Naive thymus-derived CD4-positive, alpha-beta T cell (primary cell): ENCODE measurements at regions not wholly inside any gene's neighbourhood (a gene's known extent, or its start where the extent isn't known, plus 50 kb on each side); places are given as distances from the start of the nearest gene placed in this dataset.

Experiments
- ATAC-seq: fragments of 150-1000 bp; cut with Tn5 transposase; 2 replicates; pipeline ENCODE4 v1.10.0; 2021; ENCODE audit warnings: mild to moderate bottlenecking, moderate library complexity
- CTCF ChIA-PET: fragments of 350-600 bp; sonication (Branson Sonifier 250); formaldehyde crosslinking; loops from one replicate; lab custom pipeline; 2021; ENCODE audit warnings: antibody characterized with exemption; lab: Charles Lee
- POLR2A ChIA-PET: fragments of 350-600 bp; sonication (Branson Sonifier 250); formaldehyde crosslinking; loops from one replicate; lab custom pipeline; 2021; ENCODE audit warnings: antibody characterized with exemption, inconsistent platforms; lab: Charles Lee
- DNase-seq, 9 donors: peaks; one replicate each; pipeline versions ENCODE4 v3.0.0 to v3.0.0-alpha.2; 2020 to 2022; ENCODE audit warnings: mixed read lengths in 1 of 9
- H3K27ac ChIP-seq: one replicate; pipeline ENCODE4 v1.7.0; 2013; ENCODE audit warnings: mild to moderate bottlenecking, low read depth, low read length, moderate library complexity
- H3K27me3 ChIP-seq, 2 donors: one replicate each; pipeline ENCODE4 v1.7.0; 2013; ENCODE audit warnings: low read length in 2 of 2, mild to moderate bottlenecking in 2 of 2, moderate library complexity in 2 of 2; ENCODE audit not compliant: control insufficient read depth in 2 of 2, insufficient read depth in 2 of 2
- H3K36me3 ChIP-seq, 3 experiments: 1 replicate in 2 of 3; 2 replicates in 1 of 3; pipeline ENCODE4 v1.7.0; 2013; ENCODE audit warnings: low read length in 3 of 3, mild to moderate bottlenecking in 3 of 3, moderate library complexity in 1 of 3; ENCODE audit not compliant: insufficient read depth in 3 of 3, control insufficient read depth in 2 of 3
- H3K4me1 ChIP-seq, 2 donors: one replicate each; pipeline ENCODE4 v1.7.0; 2013; ENCODE audit warnings: low read length in 2 of 2, mild to moderate bottlenecking in 2 of 2, moderate library complexity in 1 of 2; ENCODE audit not compliant: control insufficient read depth in 2 of 2, insufficient read depth in 2 of 2
- H3K4me3 ChIP-seq: 2 replicates; pipeline ENCODE4 v1.7.0; 2013; ENCODE audit warnings: mild to moderate bottlenecking, low read length
- H3K9me3 ChIP-seq, 3 experiments: 1 replicate in 2 of 3; 2 replicates in 1 of 3; pipeline ENCODE4 v1.7.0; 2013; ENCODE audit warnings: low read length in 3 of 3; ENCODE audit not compliant: control insufficient read depth in 2 of 3
- H3K27ac Mint-ChIP-seq, 9 donors: one replicate each; pipeline ENCODE4 v1.8.0; 2020 to 2022; ENCODE audit warnings: mixed read lengths in 9 of 9, mild to moderate bottlenecking in 8 of 9, moderate library complexity in 5 of 9, inconsistent platforms in 2 of 9
- H3K27me3 Mint-ChIP-seq, 5 donors: one replicate each; pipeline ENCODE4 v1.8.0; 2021 to 2022; ENCODE audit warnings: mixed read lengths in 5 of 5, mild to moderate bottlenecking in 1 of 5
- H3K36me3 Mint-ChIP-seq, 5 donors: one replicate each; pipeline ENCODE4 v1.8.0; 2020 to 2022; ENCODE audit warnings: mixed read lengths in 5 of 5, mild to moderate bottlenecking in 3 of 5, inconsistent platforms in 1 of 5
- H3K4me1 Mint-ChIP-seq, 7 donors: one replicate each; pipeline ENCODE4 v1.8.0; 2020 to 2022; ENCODE audit warnings: mixed read lengths in 7 of 7, mild to moderate bottlenecking in 3 of 7, inconsistent platforms in 1 of 7
- H3K4me3 Mint-ChIP-seq, 10 donors: one replicate each; pipeline ENCODE4 v1.8.0; 2020 to 2022; ENCODE audit warnings: mild to moderate bottlenecking in 10 of 10, mixed read lengths in 10 of 10, moderate library complexity in 6 of 10, inconsistent platforms in 2 of 10
- H3K9me3 Mint-ChIP-seq, 11 donors: one replicate each; pipeline ENCODE4 v1.8.0; 2020 to 2022; ENCODE audit warnings: mixed read lengths in 11 of 11, mild to moderate bottlenecking in 4 of 11, inconsistent platforms in 1 of 11, moderate library complexity in 1 of 11
- intact Hi-C, 2 donors: fragments of 100-400 bp; cut with micrococcal nuclease; formaldehyde crosslinking; loops; one replicate each; pipeline ENCODE4 v1.15.1; 2023

DNA sequence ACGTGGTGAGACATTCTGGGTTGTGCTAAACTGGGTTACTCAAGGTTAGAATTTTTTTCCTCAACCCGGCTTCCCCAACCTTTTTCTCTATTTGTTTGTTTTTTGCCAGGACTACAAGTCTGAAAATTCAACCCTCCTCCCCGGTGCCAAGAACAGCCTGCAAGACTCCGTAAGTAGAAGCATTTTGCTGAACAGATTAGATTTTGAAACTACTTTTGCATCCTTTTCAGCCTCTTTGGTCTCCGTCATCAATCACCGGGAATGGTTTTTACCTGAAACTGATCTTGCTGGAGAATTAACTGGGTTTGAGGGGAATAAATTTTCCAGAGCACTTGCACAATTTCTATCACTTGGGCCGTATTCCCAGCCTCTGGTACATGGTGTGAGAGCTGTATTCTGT, 501.2 kb upstream of the EEF2KMT start:
- no peak overlapping the region for H3K4me3 Mint-ChIP-seq
- Histone ChIP-seq H3K9me3 (peaks cover 0 to 9% (median 0%) of the 10 kb centered on the region in 3 experiments), H3K4me1 (no peaks in the 10 kb centered on the region), H3K4me3 (no peak overlapping the region), H3K36me3 (no peaks in the 10 kb centered on the region), H3K27me3 (no peaks in the 10 kb centered on the region), H3K27ac (no peak overlapping the region)
- H3K27me3 Mint-ChIP-seq = peaks cover 0 to 4% (median 0%) of the 10 kb centered on the region in 5 donors
- no peaks in the 10 kb centered on the region for H3K4me1 Mint-ChIP-seq
- ChIA-PET POLR2A (no interaction called here), CTCF (no interaction called here)
- H3K9me3 Mint-ChIP-seq = peaks cover 0 to 23% (median 8%) of the 10 kb centered on the region in 11 donors
- no peak for DNase-seq
- intact Hi-C loops = no loop called here
- H3K27ac Mint-ChIP-seq = no peak overlapping the region
- no peak for ATAC-seq
- H3K36me3 Mint-ChIP-seq = no peaks in the 10 kb centered on the region

DNA sequence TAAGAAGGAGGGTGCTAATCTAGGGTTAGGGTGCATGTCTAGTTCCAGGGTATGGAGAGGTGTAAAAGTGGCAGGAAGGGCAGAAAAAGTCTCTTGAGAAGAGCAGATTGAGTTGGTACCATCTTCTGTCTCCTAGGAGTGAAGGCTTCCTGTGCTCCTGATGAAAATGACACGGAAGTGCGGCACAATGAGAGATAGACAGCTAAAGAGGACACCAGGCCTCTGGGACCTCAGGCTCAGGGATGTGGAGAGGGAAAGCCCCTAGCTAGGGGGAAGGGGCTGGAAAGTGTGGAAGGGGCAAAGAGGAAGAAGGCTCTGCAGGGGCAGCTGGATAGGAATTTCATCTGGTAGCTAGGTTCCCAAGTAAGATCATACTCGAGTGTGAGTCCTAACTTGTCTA, 498.3 kb upstream of the EEF2KMT start:
- Mint-ChIP-seq H3K9me3 (peaks cover 0 to 18% (median 7%) of the 10 kb centered on the region in 11 donors), H3K4me3 (no peak overlapping the region), H3K4me1 (no peaks in the 10 kb centered on the region), H3K36me3 (no peaks in the 10 kb centered on the region), H3K27me3 (peaks cover 0 to 9% (median 0%) of the 10 kb centered on the region in 5 donors), H3K27ac (no peak overlapping the region)
- H3K27me3 ChIP-seq = no peaks in the 10 kb centered on the region
- no peak for DNase-seq
- no peak overlapping the region for H3K4me3 ChIP-seq
- intact Hi-C loops = no loop called here
- no peak overlapping the region for H3K27ac ChIP-seq
- ChIA-PET POLR2A (no interaction called here), CTCF (no interaction called here)
- H3K4me1 ChIP-seq = no peaks in the 10 kb centered on the region
- ATAC-seq = no peak
- no peaks in the 10 kb centered on the region for H3K9me3 ChIP-seq
- H3K36me3 ChIP-seq = no peaks in the 10 kb centered on the region

DNA sequence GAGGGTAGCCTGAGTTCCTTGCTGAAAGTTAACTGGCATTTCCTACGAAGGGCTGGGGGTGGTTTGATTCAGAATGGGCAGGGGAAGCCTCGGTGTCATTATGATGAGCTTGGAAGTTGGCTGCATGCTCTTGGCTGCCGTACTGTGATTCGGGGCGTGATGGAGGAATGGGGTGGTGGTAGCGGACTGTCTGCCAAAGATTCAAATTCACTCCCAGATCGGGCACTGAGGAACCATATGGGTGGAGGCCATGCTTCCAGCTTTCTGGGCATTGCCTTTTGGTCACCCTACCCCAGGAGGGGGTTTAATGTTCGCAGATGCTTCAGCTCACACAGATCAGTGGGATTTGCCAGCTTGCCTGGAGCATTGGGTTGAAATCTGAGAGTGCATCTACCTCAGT, 492.8 kb upstream of the EEF2KMT start:
- no peaks in the 10 kb centered on the region for H3K9me3 ChIP-seq
- Mint-ChIP-seq H3K27ac (no peak overlapping the region), H3K9me3 (peaks cover 0 to 7% (median 2%) of the 10 kb centered on the region in 11 donors), H3K4me3 (no peak overlapping the region), H3K4me1 (no peaks in the 10 kb centered on the region), H3K36me3 (no peaks in the 10 kb centered on the region), H3K27me3 (peaks cover 0 to 11% (median under 1%) of the 10 kb centered on the region in 5 donors)
- H3K4me3 ChIP-seq = no peak overlapping the region
- H3K27ac ChIP-seq = no peak overlapping the region
- ATAC-seq = no peak
- no peaks in the 10 kb centered on the region for H3K27me3 ChIP-seq
- CTCF ChIA-PET = no interaction called here
- intact Hi-C loops = no loop called here
- H3K4me1 ChIP-seq = no peaks in the 10 kb centered on the region
- POLR2A ChIA-PET = no interaction called here
- DNase-seq = no peak
- H3K36me3 ChIP-seq = no peaks in the 10 kb centered on the region

DNA sequence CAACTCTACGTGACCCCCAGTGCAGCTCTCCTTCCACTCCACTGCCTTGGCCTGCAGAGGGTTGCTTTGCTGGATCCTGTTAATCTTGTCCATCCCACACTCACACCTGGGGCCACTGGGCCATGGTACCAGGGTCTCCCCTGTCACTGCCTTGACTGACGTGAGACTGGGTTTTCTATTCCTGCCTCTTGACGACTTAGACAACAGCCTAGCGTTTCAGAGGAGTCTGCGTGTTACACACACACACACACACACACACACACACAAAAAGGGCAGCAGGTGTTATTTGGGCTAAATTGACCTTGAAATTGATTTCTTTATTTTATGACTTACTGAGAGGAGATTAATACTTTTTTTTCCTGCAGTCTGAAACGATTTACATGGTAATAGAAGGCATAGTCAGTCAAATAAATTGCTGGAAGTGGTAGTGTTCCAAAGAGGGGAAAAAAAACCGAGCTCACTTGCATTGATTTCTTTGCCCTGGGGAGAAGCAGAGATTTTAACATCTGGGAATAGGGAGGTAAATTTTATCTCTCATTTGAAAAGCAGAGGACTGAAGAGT, 492.3 kb upstream of the EEF2KMT start:
- Mint-ChIP-seq H3K4me1 (no peaks in the 10 kb centered on the region), H3K36me3 (no peaks in the 10 kb centered on the region), H3K27me3 (peaks cover 0 to 12% (median 4%) of the 10 kb centered on the region in 5 donors), H3K9me3 (peaks cover 0 to 7% (median 2%) of the 10 kb centered on the region in 11 donors), H3K4me3 (no peak overlapping the region), H3K27ac (no peak overlapping the region)
- H3K9me3 ChIP-seq = no peaks in the 10 kb centered on the region
- no peaks in the 10 kb centered on the region for H3K4me1 ChIP-seq
- no peak overlapping the region for H3K4me3 ChIP-seq
- ChIA-PET POLR2A (no interaction called here), CTCF (no interaction called here)
- no peaks in the 10 kb centered on the region for H3K36me3 ChIP-seq
- no peaks in the 10 kb centered on the region for H3K27me3 ChIP-seq
- DNase-seq = no peak
- no peak for ATAC-seq
- intact Hi-C loops = no loop called here
- H3K27ac ChIP-seq = no peak overlapping the region

DNA sequence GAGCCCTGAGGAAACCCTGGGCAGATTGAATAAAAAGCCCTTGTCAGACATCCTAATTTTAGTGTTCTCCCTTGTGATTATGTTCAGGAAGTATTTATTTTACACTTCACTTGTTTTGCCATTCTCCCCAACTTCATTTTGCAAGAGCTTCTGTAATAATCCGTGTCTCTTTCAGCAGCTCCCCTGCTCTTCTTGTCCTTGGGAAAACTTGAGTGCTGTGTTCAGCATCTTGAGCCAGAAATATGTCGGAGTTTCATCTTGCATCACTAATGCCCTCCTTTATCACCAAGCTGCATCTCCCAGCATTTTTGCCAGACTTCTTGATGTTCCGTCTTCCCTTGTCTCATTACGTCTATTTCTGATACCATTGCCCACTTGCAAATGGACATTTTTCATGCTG, 486.5 kb upstream of the EEF2KMT start:
- Histone ChIP-seq H3K27ac (no peak overlapping the region), H3K27me3 (no peaks in the 10 kb centered on the region), H3K4me3 (no peak overlapping the region), H3K36me3 (no peaks in the 10 kb centered on the region), H3K9me3 (no peaks in the 10 kb centered on the region), H3K4me1 (no peaks in the 10 kb centered on the region)
- intact Hi-C loops = no loop called here
- peak overlapping the region in 1 of 9 donors; percentile 33 for H3K27ac Mint-ChIP-seq
- no peak overlapping the region for H3K4me3 Mint-ChIP-seq
- H3K27me3 Mint-ChIP-seq = peaks cover 0 to 28% (median 4%) of the 10 kb centered on the region in 5 donors
- POLR2A ChIA-PET = no interaction called here
- H3K9me3 Mint-ChIP-seq = peaks cover 0 to 8% (median 0%) of the 10 kb centered on the region in 11 donors
- H3K36me3 Mint-ChIP-seq = no peaks in the 10 kb centered on the region
- peaks cover 0 to 2% (median 0%) of the 10 kb centered on the region in 7 donors for H3K4me1 Mint-ChIP-seq
- CTCF ChIA-PET = no interaction called here
- no peak for DNase-seq
- ATAC-seq = no peak

DNA sequence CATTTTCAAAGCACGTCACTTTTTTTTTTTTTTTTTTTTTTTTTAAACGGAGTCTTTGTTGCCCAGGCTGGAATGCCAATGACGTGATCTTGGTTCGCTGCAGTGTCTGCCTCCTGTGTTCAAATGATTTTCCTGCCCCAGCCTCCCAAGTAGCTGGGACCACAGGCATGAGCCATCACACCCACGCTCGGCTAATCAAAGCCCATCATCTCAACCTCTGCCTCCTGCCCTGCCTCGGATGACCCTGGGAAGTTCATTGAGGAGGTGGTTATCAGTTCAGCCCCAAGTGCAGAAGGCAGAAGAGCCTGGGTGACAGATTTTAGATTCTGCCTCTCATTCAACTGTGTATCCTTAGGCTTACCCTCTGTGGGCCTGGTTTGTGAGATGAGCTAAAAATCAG, 484.9 kb upstream of the EEF2KMT start:
- Histone ChIP-seq H3K27ac (no peak overlapping the region), H3K9me3 (no peaks in the 10 kb centered on the region), H3K36me3 (no peaks in the 10 kb centered on the region), H3K4me1 (no peaks in the 10 kb centered on the region), H3K4me3 (no peak overlapping the region), H3K27me3 (no peaks in the 10 kb centered on the region)
- no peak for DNase-seq
- peaks cover 0 to 31% (median 4%) of the 10 kb centered on the region in 5 donors for H3K27me3 Mint-ChIP-seq
- H3K4me1 Mint-ChIP-seq = peaks cover 0 to 2% (median 0%) of the 10 kb centered on the region in 7 donors
- H3K9me3 Mint-ChIP-seq = peaks cover 0 to 6% (median 0%) of the 10 kb centered on the region in 11 donors
- intact Hi-C loops = no loop called here
- ChIA-PET CTCF (no interaction called here), POLR2A (no interaction called here)
- H3K36me3 Mint-ChIP-seq = no peaks in the 10 kb centered on the region
- H3K4me3 Mint-ChIP-seq = no peak overlapping the region
- ATAC-seq = no peak
- H3K27ac Mint-ChIP-seq = no peak overlapping the region

DNA sequence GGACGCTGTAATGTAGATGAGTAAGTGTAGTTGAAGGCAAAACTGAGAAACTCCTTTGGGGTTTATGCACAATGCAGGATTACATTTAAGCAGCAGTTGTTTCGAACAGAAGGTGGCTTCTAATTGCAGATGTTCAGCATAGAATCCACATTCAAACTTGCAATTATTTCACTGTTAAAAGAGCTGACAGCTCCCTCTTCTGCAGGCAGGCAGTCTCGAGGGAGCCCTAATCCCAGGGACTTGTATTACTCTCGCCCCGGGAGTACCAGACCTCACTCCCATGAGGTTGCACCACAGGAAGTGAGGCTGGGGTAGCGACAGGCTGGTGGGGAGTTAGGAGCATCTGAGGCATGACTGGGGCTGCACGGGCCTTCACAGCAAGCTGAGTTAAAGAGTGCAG, 484.3 kb upstream of the EEF2KMT start:
- POLR2A ChIA-PET = no interaction called here
- Histone ChIP-seq H3K9me3 (no peaks in the 10 kb centered on the region), H3K4me1 (no peaks in the 10 kb centered on the region), H3K36me3 (no peaks in the 10 kb centered on the region), H3K27ac (no peak overlapping the region), H3K27me3 (peaks cover 0 to 3% of the 10 kb centered on the region in 2 donors), H3K4me3 (no peak overlapping the region)
- H3K36me3 Mint-ChIP-seq = no peaks in the 10 kb centered on the region
- H3K27me3 Mint-ChIP-seq = peaks cover 0 to 37% (median 8%) of the 10 kb centered on the region in 5 donors
- H3K4me1 Mint-ChIP-seq = peaks cover 0 to 2% (median 0%) of the 10 kb centered on the region in 7 donors
- no peak overlapping the region for H3K27ac Mint-ChIP-seq
- peaks cover 0 to 6% (median 0%) of the 10 kb centered on the region in 11 donors for H3K9me3 Mint-ChIP-seq
- ATAC-seq (no peak), DNase-seq (no peak)
- CTCF ChIA-PET = no interaction called here
- intact Hi-C loops = no loop called here
- no peak overlapping the region for H3K4me3 Mint-ChIP-seq
